ENCODE measurements at regions not wholly inside any gene's neighbourhood (a gene's known extent, or its start where the extent isn't known, plus 50 kb on each side); places are given as distances from the start of the nearest gene placed in this dataset.
"Not testable (repeated sequence)": the region's sequence is repeated elsewhere in the genome, so short reads cannot be mapped to it uniquely, and the experiment has no call there.

- not testable (repeated sequence) for TF ChIP-seq POLR2A (IDR thresholded peaks at IDR 0.05); CTCF (IDR thresholded peaks at IDR 0.05 in 4 of 5, conservative IDR thresholded peaks at IDR 0.05 in 1 of 5)
These were observed 72.3 kb upstream of the PLEKHM1 start for GRCh38 chr17:45562868-45563267.
